BE2C (cell line): ENCODE measurements at regions not wholly inside any gene's neighbourhood (a gene's known extent, or its start where the extent isn't known, plus 50 kb on each side); places are given as distances from the start of the nearest gene placed in this dataset.

Experiments used
- DNase-seq: peaks from one replicate; pipeline ENCODE4 v3.0.0-alpha.2; 2020
- H3K27me3 ChIP-seq: fragments of 250-450 bp; sonication (Bioruptor Pico); 2 replicates; pipeline ENCODE4 v1.5.1; 2020; ENCODE audit warnings: mild to moderate bottlenecking
- H3K36me3 ChIP-seq: fragments of 250-450 bp; sonication (Bioruptor Pico); 2 replicates; pipeline ENCODE4 v1.5.1; 2020; ENCODE audit warnings: mild to moderate bottlenecking
- H3K4me1 ChIP-seq: fragments of 250-450 bp; sonication (Bioruptor Pico); 2 replicates; pipeline ENCODE4 v1.5.1; 2020
- H3K4me3 ChIP-seq: 2 replicates; pipeline ENCODE4 v1.5.1; 2011; ENCODE audit warnings: low read depth, low read length
- H3K9me3 ChIP-seq: fragments of 250-450 bp; sonication (Bioruptor Pico); 2 replicates; pipeline ENCODE4 v1.5.1; 2020
- CTCF ChIP-seq: IDR thresholded peaks from 2 replicates; pipeline ENCODE4 v1.5.1; 2012; ENCODE audit warnings: mild to moderate bottlenecking, low read depth, low read length

- H3K27me3 ChIP-seq: no peaks in the 10 kb centered on the region
Observed at GRCh38 chr11:112748252-112748651, 213.0 kb upstream of the NCAM1 start.

GRCh38 chr11:112748713-112749543, 212.3 kb upstream of the NCAM1 start:
- peak; percentile 52 for DNase-seq
- no peaks in the 10 kb centered on the region for H3K36me3 ChIP-seq
- H3K4me1 ChIP-seq: peaks cover 12% of the 10 kb centered on the region
- TF ChIP-seq CTCF: no peak
- no peak overlapping the region; the same call in 1 of the 2 replicates for H3K4me3 ChIP-seq
- no peaks in the 10 kb centered on the region for H3K27me3 ChIP-seq
- H3K9me3 ChIP-seq: no peaks in the 10 kb centered on the region

More at GRCh38 chr11:112748252-112748651, 213.0 kb upstream of the NCAM1 start:
- no peak for DNase-seq
- no peaks in the 10 kb centered on the region for H3K9me3 ChIP-seq
- H3K36me3 ChIP-seq: no peaks in the 10 kb centered on the region
- no peak overlapping the region for H3K4me3 ChIP-seq
- peaks cover 12% of the 10 kb centered on the region for H3K4me1 ChIP-seq
- TF ChIP-seq CTCF: no peak

GRCh38 chr11:112751329-112751728, 209.9 kb upstream of the NCAM1 start:
- no peaks in the 10 kb centered on the region for H3K27me3 ChIP-seq
- H3K9me3 ChIP-seq: no peaks in the 10 kb centered on the region
- peaks cover 8% of the 10 kb centered on the region for H3K4me1 ChIP-seq
- TF ChIP-seq CTCF: no peak
- no peak overlapping the region for H3K4me3 ChIP-seq
- peak; percentile 26 for DNase-seq
- H3K36me3 ChIP-seq: no peaks in the 10 kb centered on the region

- H3K9me3 ChIP-seq: no peaks in the 10 kb centered on the region
- TF ChIP-seq CTCF: no peak
- H3K27me3 ChIP-seq: no peaks in the 10 kb centered on the region
- no peak overlapping the region for H3K4me3 ChIP-seq
- DNase-seq: no peak
- H3K36me3 ChIP-seq: no peaks in the 10 kb centered on the region
- H3K4me1 ChIP-seq: peaks cover 8% of the 10 kb centered on the region
Observed at GRCh38 chr11:112751772-112752171, 209.4 kb upstream of the NCAM1 start.

GRCh38 chr11:112752563-112752962, 208.7 kb upstream of the NCAM1 start:
- TF ChIP-seq CTCF: no peak
- Histone ChIP-seq H3K4me1 (peaks cover 8% of the 10 kb centered on the region), H3K4me3 (no peak overlapping the region), H3K27me3 (no peaks in the 10 kb centered on the region), H3K36me3 (no peaks in the 10 kb centered on the region), H3K9me3 (no peaks in the 10 kb centered on the region)
- no peak for DNase-seq

- no peak for TF ChIP-seq CTCF
Observed at GRCh38 chr11:112753706-112754105, 207.5 kb upstream of the NCAM1 start.

More at GRCh38 chr11:112753706-112754105, 207.5 kb upstream of the NCAM1 start:
- no peaks in the 10 kb centered on the region for H3K36me3 ChIP-seq
- no peak for DNase-seq
- peaks cover 5% of the 10 kb centered on the region for H3K4me1 ChIP-seq
- H3K9me3 ChIP-seq: no peaks in the 10 kb centered on the region
- no peak overlapping the region for H3K4me3 ChIP-seq
- H3K27me3 ChIP-seq: no peaks in the 10 kb centered on the region
